ENCODE measurements at regions not wholly inside any gene's neighbourhood (a gene's known extent, or its start where the extent isn't known, plus 50 kb on each side); places are given as distances from the start of the nearest gene placed in this dataset.

DNA sequence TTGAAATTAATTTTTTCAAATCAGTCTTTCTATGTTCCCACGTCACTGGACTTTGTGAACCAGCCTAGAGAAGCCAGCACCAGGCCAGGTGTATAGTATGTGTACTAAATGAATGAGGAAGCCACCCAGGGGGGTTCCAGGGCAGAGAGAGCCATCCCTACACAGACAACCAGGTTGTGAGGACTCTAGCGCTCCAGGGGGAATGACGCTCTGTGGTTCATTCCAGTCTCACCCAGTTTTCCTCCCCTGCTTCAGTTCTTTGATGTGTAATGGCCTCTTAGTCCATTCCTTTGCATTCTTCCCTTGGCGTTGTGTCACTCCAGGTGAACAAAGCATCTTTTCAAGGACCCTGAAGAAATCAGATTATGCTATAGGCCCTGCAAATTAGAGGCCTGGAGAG is 330.6 kb downstream of the NSG2 start:
- no peak for TF ChIP-seq POLR2A (IDR thresholded peaks at IDR 0.05; ENCODE audit: low read length)
- TF ChIP-seq GATA1 (IDR thresholded peaks at IDR 0.05; ENCODE audit: low read depth, low read length), result no peak

Measured in erythroblast (primary cell).